Neuronal stem cell (in vitro differentiated cells): ENCODE measurements at regions not wholly inside any gene's neighbourhood (a gene's known extent, or its start where the extent isn't known, plus 50 kb on each side); places are given as distances from the start of the nearest gene placed in this dataset.

Source experiments
- DNase-seq: peaks from one replicate; pipeline ENCODE4 v3.0.0-alpha.2; 2013; ENCODE audit warnings: low spot score
- H2AFZ ChIP-seq: one replicate; pipeline ENCODE4 v1.6.1; 2013; ENCODE audit warnings: mild to moderate bottlenecking, low read length, inconsistent platforms
- H2AK5ac ChIP-seq: 2 replicates; pipeline ENCODE4 v1.6.1; 2013; ENCODE audit warnings: low read depth, mild to moderate bottlenecking, inconsistent platforms, low read length, moderate library complexity, mixed read lengths
- H2BK120ac ChIP-seq: 2 replicates; pipeline ENCODE4 v1.6.1; 2013; ENCODE audit warnings: low read depth, mild to moderate bottlenecking, inconsistent platforms, low read length, moderate library complexity, mixed read lengths
- H2BK12ac ChIP-seq: one replicate; pipeline ENCODE4 v1.6.1; 2013; ENCODE audit warnings: low read length, inconsistent platforms
- H2BK15ac ChIP-seq: 2 replicates; pipeline ENCODE4 v1.6.1; 2013; ENCODE audit warnings: mild to moderate bottlenecking, low read length, inconsistent platforms, mixed read lengths
- H2BK5ac ChIP-seq: one replicate; pipeline ENCODE4 v1.6.1; 2013; ENCODE audit warnings: inconsistent platforms, mild to moderate bottlenecking, low read length, moderate library complexity
- H3K14ac ChIP-seq: one replicate; pipeline ENCODE4 v1.6.1; 2013; ENCODE audit warnings: low read length, inconsistent platforms
- H3K18ac ChIP-seq: 2 replicates; pipeline ENCODE4 v1.6.1; 2013; ENCODE audit warnings: low read length, inconsistent platforms
- H3K23ac ChIP-seq: 2 replicates; pipeline ENCODE4 v1.6.1; 2013; ENCODE audit warnings: low read depth, mild to moderate bottlenecking, mixed read lengths, low read length, inconsistent platforms; ENCODE audit not compliant: poor library complexity
- H3K27ac ChIP-seq: replicated peaks from 3 replicates; pipeline ENCODE4 v1.5.1; 2013; ENCODE audit warnings: low read length, inconsistent platforms
- H3K27me3 ChIP-seq, 3 experiments: 2 replicates each; pipeline ENCODE4 v1.6.1; 2013; ENCODE audit warnings: low read length in 3 of 3, mild to moderate bottlenecking in 2 of 3, inconsistent platforms in 1 of 3, low read depth in 1 of 3, mixed read lengths in 1 of 3, moderate library complexity in 1 of 3; ENCODE audit not compliant: control insufficient read depth in 3 of 3, insufficient read depth in 3 of 3
- H3K36me3 ChIP-seq, 2 donors: replicated peaks in 1 of 2; 2 replicates each; pipeline ENCODE4 v1.6.1; 2013; ENCODE audit warnings: low read length in 2 of 2; ENCODE audit not compliant: control insufficient read depth in 2 of 2, insufficient read depth in 2 of 2
- H3K4ac ChIP-seq: 2 replicates; pipeline ENCODE4 v1.6.1; 2013; ENCODE audit warnings: inconsistent platforms, mild to moderate bottlenecking, low read length, moderate library complexity
- H3K4me1 ChIP-seq, 2 donors: 1 replicate in 1 of 2; 2 replicates in 1 of 2; pipeline ENCODE4 v1.6.1; 2013; ENCODE audit warnings: low read length in 2 of 2, low read depth in 1 of 2; ENCODE audit not compliant: control insufficient read depth in 2 of 2, insufficient read depth in 1 of 2
- H3K4me2 ChIP-seq: one replicate; pipeline ENCODE4 v1.6.1; 2013; ENCODE audit warnings: mild to moderate bottlenecking, low read length, inconsistent platforms; ENCODE audit not compliant: insufficient read depth, poor library complexity, severe bottlenecking
- H3K4me3 ChIP-seq, 2 donors: 2 replicates each; pipeline ENCODE4 v1.5.1; 2013; ENCODE audit warnings: low read length in 2 of 2, mild to moderate bottlenecking in 2 of 2, inconsistent platforms in 1 of 2, moderate library complexity in 1 of 2
- H3K79me1 ChIP-seq: one replicate; pipeline ENCODE4 v1.6.1; 2013; ENCODE audit warnings: low read depth, mild to moderate bottlenecking, inconsistent platforms, low read length, moderate library complexity
- H3K9ac ChIP-seq: one replicate; pipeline ENCODE4 v1.6.1; 2013; ENCODE audit warnings: mild to moderate bottlenecking, low read depth, low read length, inconsistent platforms; ENCODE audit not compliant: poor library complexity
- H3K9me3 ChIP-seq, 2 donors: replicated peaks in 1 of 2; 2 replicates each; pipeline versions ENCODE3 to v1.6.1; 2013; ENCODE audit warnings: low read length in 2 of 2, mild to moderate bottlenecking in 2 of 2, inconsistent platforms in 1 of 2, low read depth in 1 of 2, mixed read lengths in 1 of 2, moderate library complexity in 1 of 2; ENCODE audit not compliant: control insufficient read depth in 2 of 2, insufficient read depth in 1 of 2
- H4K8ac ChIP-seq: one replicate; pipeline ENCODE4 v1.6.1; 2013; ENCODE audit warnings: low read depth, mild to moderate bottlenecking, inconsistent platforms, low read length, moderate library complexity
- H4K91ac ChIP-seq: one replicate; pipeline ENCODE4 v1.6.1; 2013; ENCODE audit warnings: low read length, low read depth, mild to moderate bottlenecking, inconsistent platforms; ENCODE audit not compliant: poor library complexity
- WGBS, 2 donors: extraction: QIAGEN DNeasy Blood & Tissue Kit; methylation state at CpG; one replicate each; pipeline ENCODE4 v1.1.7; 2013; ENCODE audit warnings: missing lambda C conversion rate in 2 of 2, mixed read lengths in 1 of 2; ENCODE audit not compliant: insufficient read length in 2 of 2, insufficient replicate concordance in 1 of 2; ENCODE audit errors: extremely low coverage in 2 of 2; 5-methylcytosine and 5-hydroxymethylcytosine counted together

DNA sequence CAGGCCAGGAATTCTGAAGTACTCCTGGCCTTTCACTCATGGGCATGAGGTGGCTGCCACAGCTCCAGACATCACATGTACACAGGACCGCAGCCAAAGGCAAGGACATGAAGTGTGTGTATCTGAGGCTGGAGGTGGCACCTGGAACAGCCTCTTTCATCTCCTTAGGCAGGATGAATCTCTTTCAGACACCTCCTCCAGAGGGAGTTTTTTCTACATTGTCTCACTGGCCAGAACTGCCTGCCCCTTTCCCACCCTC, 142.8 kb downstream of the BARX1 start:
- Histone ChIP-seq H3K23ac (no peak overlapping the region), H3K9me3 (no peaks in the 10 kb centered on the region), H2BK120ac (no peak overlapping the region), H3K79me1 (no peaks in the 10 kb centered on the region), H2BK5ac (no peak overlapping the region), H3K14ac (no peak overlapping the region), H3K4me2 (no peak overlapping the region), H3K9ac (no peak overlapping the region), H3K4ac (no peak overlapping the region), H4K91ac (no peak overlapping the region), H3K27me3 (peaks cover 0 to 11% (median 0%) of the 10 kb centered on the region in 3 experiments), H2BK15ac (no peak overlapping the region), H2BK12ac (peak overlapping the region; percentile 33), H3K27ac (no peak overlapping the region), H3K18ac (no peak overlapping the region), H4K8ac (no peak overlapping the region), H3K4me1 (peaks cover 0 to 17% of the 10 kb centered on the region in 2 donors), H3K4me3 (peak overlapping the region in 1 of 2 donors; percentile 25), H3K36me3 (no peaks in the 10 kb centered on the region), H2AK5ac (peak overlapping the region; percentile 11), H2AFZ (no peak overlapping the region)
- no peak for DNase-seq
- no CpG with 5 or more reads among the region's 1 CpG for WGBS, 2 donors

DNA sequence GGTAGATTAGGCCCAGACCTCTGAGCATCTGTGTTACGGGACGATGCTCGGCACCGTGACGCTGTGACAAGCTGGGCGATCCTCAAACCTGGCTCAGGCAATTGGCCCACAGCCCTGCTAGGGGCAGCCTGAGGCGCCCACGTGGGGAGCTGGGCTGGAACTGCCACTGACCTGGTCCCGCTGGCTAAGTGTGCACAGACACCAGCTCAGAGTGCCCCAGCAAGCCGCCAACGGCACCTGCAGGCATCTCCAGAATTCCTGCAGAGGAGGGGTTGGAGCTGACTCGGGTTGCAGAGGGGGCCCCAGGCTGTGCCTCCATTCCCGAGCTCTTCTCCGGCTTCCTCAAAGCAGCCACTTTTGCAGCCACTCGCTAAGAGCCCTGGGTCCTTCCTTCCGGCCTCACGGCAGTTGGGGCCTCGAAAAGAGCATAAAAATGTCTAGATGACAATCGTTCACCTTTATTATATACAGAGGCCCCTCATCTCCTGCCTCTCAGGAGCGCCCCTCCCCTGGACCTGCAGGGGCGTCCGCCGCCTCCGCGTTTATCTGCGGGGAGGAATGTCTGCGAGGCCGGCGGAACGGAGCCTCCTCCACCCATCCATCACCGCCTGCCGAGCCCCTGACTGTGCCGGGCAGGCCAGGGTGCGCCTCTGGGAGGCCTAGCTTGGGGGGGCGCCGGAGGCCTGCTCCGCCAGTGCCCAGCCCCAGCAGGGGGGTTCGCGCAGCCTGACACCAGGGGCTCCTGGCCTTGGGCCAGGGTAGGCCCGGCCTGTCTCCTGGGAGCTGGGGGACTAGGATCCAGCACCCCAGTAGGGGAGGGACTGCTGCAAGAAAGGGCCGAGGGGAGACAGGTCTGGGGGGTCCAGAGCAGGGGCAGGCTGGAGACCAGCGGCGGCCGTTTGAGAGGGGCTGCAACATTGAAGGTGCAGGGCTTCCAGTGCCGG, 144.9 kb downstream of the BARX1 start:
- Histone ChIP-seq H3K14ac (peak overlapping the region; percentile 95), H2AFZ (no peak overlapping the region), H3K27me3 (peaks cover 0 to 11% (median 0%) of the 10 kb centered on the region in 3 experiments), H3K79me1 (no peaks in the 10 kb centered on the region), H3K36me3 (no peaks in the 10 kb centered on the region), H3K4me2 (no peak overlapping the region), H3K23ac (no peak overlapping the region), H3K27ac (no peak overlapping the region), H2BK15ac (peak overlapping the region; percentile 41), H3K18ac (peak overlapping the region; percentile 83), H3K4ac (no peak overlapping the region), H3K4me3 (no peak overlapping the region), H3K9me3 (no peaks in the 10 kb centered on the region), H3K9ac (peak overlapping the region; percentile 25), H2AK5ac (peak overlapping the region; percentile 78), H2BK5ac (peak overlapping the region; percentile 26), H4K91ac (no peak overlapping the region), H4K8ac (peak overlapping the region; percentile 54), H2BK120ac (peak overlapping the region; percentile 39), H3K4me1 (peaks cover 0 to 22% of the 10 kb centered on the region in 2 donors), H2BK12ac (peak overlapping the region; percentile 89)
- no peak for DNase-seq
- WGBS, 2 donors, result no CpG with 5 or more reads among the region's 45 CpGs

DNA sequence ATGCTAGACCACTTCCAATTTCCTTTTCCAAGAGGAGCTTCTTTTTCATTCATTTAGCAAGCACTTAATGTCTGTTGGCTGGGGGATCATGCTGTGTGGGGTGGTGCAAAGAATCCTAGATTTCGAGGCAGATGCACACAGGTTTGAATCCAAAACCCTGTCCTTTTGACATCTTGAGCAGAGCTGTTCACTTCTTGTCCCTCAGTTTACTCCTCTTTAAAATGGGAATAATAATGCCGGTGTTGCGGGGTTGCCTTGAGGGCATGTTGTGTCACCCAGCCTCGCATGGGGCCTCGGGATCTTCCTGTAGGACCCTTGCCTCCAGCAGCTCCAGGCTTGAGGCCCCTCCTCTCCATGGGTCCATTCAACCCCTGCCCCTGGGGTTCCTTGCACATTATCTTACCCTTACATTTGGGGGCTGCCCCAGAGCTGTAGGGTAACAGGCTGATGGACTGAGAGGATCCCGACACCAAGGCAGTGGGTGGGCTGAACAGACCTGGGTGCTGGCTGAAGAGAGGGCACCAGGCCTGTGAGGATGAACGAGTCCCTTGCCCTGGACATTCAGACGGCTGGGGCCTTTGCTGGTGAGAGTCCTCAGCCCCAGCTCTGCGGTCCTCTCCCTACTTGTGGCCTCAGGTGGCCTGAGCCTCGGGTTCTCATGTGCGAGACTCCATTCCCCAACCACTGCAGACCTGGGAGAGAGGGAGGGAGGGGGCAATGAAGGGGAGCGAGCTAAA, 145.8 kb downstream of the BARX1 start:
- Histone ChIP-seq H3K4me3 (no peak overlapping the region), H4K8ac (no peak overlapping the region), H3K27me3 (peaks cover 0 to 7% (median 0%) of the 10 kb centered on the region in 3 experiments), H2BK12ac (peak overlapping the region; percentile 89), H3K23ac (no peak overlapping the region), H2AK5ac (peak overlapping the region; percentile 5), H3K4me1 (peaks cover 0 to 17% of the 10 kb centered on the region in 2 donors), H2BK15ac (peak overlapping the region; percentile 41), H3K27ac (no peak overlapping the region), H3K4ac (no peak overlapping the region), H2AFZ (no peak overlapping the region), H3K36me3 (no peaks in the 10 kb centered on the region), H2BK120ac (peak overlapping the region; percentile 39), H2BK5ac (no peak overlapping the region), H3K79me1 (no peaks in the 10 kb centered on the region), H3K9me3 (no peaks in the 10 kb centered on the region), H3K14ac (peak overlapping the region; percentile 95), H3K9ac (peak overlapping the region; percentile 25), H3K4me2 (no peak overlapping the region), H4K91ac (no peak overlapping the region), H3K18ac (peak overlapping the region; percentile 77)
- no CpG with 5 or more reads among the region's 12 CpGs for WGBS, 2 donors
- DNase-seq, result no peak
